AG08395 (cell line): ENCODE measurements at regions not wholly inside any gene's neighbourhood (a gene's known extent, or its start where the extent isn't known, plus 50 kb on each side); places are given as distances from the start of the nearest gene placed in this dataset.

ENCODE experiments used
- DNase-seq: peaks from one replicate; pipeline ENCODE4 v3.0.0; 2012; ENCODE audit warnings: mixed read lengths, low spot score

DNA sequence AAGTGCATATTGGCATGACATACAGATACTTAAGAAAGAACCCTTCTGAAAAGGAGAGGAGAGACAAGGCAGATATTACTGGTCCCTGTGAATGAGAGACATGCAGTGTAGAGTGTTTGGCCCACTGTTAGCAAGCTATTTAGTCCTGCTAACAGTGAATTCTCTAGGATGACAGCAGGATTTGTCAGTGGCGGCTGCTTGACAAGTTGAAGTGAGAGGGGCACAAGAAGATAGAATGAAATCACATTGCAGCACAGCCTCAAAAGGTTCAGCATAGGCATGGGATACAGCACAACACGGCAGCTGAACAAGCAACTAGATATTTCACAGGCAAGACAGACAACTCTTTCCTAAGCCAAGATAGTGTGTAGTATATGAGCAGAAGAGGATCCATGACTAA is 407.9 kb downstream of the PLA2G4A start:
- no peak for DNase-seq

DNA sequence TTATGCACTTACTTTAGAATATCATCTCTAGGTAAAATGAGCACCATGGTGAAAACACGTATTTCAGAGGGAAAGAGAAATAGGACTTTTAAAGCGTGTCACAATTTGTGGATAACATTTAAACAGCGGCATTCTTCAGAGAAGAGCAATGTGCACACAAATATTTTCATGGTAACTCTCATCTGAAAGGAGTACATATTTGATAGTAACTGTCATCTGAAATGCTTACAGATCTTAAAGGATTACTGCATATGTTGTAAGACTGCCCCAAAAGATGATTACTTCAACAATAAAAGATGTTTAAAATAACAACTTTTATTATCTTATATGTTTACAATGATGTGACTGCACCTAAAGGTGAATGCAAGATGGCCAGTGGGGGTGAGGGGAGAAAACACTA is 408.8 kb downstream of the PLA2G4A start:
- DNase-seq: no peak

DNA sequence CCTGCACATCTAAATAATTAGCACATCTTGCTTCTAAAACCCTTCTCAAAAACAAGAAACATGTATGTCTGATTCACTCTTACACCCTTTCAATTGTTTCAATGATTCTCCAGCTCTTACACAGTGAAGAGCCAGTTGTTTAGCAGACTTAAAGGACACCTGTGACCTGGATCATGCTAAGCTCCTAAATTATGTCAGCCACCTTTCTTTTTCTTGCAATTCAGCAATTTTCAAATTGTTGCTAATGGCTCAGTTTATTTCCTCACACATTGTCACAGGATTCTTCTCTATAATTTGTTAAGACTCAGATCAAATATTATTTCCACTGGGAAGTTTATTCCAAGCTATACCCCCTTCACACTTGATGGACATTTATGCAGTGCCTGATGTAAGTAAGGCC is 413.2 kb downstream of the PLA2G4A start:
- no peak for DNase-seq

DNA sequence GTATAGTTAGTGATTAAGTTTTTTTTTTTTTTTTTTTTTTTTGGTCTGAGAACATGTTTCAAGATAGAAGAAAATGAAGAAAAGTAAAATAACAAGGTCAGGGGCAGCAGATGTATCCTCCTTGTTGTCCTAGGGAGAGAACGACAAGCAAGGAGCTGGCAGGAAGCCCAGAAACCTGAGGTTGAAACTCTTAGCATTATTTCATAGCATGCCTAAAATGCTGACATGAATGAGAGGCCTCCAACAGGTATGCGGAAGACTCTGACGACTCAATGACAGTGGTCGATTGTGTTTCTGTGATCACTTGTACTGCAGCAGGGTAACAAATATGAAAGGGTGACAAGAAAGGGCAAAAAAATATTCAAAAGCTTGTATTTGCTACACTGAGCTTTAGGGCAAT is 415.9 kb downstream of the PLA2G4A start:
- no peak for DNase-seq

DNA sequence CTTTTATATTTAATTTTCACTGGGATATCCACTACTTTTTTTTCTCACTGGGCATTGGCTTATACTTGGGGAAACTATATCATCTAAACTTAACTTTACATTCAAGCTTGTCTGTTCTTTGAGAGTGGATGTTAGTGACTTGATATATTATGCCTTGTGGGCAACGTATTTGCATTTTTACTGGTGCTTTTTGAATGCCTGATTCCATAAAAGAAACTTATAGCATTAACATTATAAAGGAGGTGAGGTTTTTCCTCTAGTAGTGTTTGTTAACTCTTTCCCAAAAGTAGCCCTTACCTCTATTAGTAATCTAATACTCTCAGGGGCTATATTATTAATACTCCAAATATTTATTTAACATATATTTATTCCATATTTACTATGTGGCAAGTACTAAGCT is 416.5 kb downstream of the PLA2G4A start:
- no peak for DNase-seq

DNA sequence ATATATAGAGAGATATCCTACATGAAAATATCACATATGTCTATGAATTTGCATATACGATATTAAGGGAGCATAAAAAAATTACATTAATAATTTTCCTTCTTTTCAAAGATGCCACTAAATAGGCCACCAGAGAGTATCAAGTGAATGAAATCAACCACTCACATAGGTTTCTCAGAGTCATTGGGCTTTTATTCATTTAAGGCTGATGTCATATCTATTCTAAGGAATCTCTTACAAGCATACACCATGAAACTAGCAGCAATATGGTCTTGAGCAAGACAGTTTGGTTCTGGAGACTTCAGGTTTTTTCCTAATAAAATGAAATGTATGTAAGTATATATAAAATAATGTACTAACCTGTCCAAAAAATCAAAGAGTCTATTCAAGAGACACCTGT is 420.4 kb downstream of the PLA2G4A start:
- no peak for DNase-seq

DNA sequence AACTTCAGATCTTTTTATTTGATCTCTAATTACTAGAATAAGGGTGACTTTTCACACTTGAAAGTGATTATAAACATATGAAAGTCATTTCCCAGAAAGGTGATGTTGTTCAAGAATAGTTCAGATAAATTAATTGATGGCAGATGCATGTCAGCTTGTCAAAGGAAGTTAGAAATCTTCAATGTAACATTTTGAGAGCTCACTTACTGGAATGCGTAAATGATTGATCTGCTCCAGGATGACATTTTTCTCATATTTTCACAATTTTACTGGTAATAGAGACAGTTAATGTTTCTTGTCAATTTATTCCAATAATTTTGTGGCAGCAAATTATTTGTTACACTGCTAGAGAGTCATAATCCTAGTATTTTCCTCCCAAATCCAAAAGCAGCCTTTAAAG is 424.2 kb downstream of the PLA2G4A start:
- DNase-seq: no peak

DNA sequence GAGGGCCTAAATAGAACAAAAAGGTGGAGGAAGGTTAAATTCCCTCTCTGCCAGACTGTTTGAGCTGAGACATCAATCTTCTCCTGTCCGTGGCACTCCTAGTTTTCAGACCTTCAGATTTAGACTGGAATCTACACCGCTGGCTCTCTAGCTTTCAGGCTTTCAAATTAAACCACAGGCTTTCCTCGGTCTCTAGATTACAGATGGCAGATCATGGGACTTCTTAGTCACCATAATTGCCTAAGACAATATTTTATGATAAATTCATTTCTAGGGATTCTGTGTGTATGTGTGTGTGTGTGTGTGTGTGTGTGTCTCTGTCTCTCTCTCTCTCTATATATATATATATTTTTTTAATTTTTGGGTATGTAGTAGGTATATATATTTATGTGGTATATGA is 428.7 kb downstream of the PLA2G4A start:
- DNase-seq: no peak

DNA sequence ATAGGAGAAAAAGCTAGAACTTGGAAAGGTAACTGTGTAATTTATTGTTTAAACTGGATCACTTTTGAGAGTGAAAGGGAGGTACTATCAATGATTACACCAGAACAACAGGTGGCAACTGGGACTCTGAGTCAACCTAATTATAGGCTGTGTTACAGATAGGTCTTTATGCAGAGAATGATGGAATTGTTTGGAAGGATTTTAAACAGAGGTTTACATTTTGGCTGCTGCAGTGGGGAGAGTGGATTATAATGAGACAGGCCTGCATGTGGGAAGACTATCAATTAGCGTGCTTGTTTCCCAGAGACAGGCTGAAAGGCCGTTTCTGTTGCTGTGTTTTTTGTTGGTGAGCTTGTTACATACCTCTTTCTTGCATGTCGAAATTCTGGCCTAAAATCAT is 432.9 kb downstream of the PLA2G4A start:
- no peak for DNase-seq

DNA sequence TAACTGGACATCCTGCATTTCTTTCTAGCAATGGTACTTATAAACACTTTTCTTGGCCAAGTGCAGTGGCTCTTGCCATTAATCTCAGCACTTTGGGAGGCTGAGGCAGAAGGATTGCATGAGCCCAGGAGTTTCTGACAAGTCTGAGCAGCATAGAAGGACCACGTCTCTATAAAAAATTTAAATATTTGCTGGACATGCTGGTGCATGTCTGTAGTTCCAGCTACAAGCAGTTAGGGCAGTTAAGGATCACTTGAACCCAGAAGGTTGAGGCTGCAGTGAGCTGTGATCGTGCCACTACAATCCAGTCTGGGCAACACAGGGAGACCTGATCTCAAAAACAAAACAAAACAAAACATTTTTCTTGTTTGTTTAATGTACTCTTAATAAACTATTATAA is 434.0 kb downstream of the PLA2G4A start:
- no peak for DNase-seq

DNA sequence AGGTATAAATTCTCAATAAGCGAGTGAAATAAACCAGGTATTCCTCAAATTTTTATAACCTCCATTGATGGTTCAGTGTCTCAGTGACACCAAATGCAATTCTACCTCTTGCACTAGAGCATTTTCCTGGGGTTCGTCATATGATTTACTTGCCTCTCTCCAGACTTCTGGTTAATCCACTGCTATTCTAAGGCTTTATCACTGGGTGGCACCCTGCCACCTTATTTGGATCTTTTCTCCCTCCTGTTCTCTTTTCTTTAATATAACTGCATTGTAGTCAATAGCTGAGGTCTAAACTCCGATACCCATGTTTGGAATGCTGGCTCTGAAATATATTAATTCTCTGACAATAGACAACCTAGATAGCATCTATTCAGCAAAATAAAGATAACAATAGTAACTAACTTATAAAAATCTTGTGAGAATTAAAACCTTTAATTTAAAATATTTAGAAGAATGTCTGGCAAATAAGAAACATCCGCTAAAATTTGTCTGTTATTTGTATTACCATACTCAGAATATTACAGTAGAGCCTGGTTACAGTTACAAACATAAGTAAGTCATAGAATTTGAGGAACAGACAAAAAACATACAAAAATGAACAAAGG is 436.4 kb downstream of the PLA2G4A start:
- DNase-seq: peak; percentile 38

DNA sequence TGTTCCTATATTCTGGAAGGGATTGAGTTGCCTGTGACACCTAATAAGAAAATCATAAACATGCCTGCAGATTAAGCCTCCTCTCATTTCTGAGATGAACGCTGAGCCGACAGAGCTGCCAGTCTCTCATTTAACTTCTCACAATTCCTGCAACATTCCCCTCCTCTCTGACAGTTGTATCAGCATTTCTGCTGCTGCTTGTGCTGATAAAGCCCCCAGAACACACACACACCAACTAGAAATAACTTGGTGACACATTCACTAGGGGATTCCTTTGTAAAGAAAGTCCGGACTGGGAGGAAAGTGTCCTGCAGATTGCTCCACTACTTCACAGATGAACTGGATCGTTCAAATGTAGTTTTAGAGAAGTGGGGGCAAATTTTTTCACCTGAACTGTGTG is 437.3 kb downstream of the PLA2G4A start:
- no peak for DNase-seq

DNA sequence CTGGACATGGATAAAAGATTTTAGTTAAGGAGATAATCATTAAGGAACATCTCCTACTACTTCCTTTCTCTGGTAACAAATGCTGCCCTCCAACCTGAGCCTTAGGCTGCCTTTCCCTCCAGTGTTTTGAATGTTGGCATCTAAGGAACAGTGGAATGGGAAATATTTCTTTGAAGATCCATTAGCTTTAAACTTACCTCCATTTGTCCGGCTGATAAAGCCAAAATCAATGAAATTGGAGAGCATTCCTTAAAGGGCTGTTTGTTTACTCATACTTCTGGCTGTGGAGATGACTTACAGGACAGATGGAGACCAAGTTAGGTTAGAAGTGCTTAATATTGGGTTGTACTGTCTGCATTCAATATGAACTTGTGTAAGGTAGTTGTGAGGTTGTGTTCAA is 439.1 kb downstream of the PLA2G4A start:
- no peak for DNase-seq

DNA sequence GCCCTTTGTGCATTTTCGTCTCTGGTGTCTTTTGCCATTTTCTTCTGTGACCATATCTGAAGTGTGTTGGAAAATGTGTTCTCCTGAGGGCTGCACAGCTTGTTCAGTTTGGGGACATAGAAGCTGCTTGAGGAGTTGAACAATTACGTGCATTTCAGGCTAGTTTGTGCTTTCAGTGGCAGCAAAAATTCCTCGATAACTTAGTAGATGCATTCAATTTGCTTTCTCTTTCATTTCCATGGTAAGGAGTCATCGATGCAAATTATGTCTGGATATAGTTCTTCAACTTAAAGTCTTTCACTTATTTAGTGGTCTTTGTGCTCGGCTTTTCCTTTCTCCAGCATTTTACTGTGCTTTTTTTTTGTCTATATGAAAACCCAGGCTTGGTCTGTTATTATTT is 441.5 kb downstream of the PLA2G4A start:
- no peak for DNase-seq

DNA sequence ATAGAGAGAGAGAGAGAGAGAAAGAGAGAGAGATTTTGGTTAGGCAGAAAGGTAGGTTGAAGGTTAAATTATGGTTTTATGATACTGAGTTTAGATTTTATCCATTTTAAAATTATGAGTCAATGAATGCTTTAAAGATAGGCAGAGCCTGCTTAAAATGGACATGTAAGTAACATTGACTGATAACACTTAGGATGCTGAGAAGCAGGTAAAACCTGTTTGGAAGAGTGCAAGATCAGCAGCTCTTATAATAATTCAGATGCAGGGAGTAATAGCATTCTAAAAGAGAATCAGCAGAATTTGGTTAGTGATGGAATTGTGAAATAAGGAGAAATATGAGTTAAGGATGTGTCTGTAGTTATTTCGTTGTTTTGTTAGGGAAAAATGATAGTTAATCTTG is 446.6 kb downstream of the PLA2G4A start:
- no peak for DNase-seq

DNA sequence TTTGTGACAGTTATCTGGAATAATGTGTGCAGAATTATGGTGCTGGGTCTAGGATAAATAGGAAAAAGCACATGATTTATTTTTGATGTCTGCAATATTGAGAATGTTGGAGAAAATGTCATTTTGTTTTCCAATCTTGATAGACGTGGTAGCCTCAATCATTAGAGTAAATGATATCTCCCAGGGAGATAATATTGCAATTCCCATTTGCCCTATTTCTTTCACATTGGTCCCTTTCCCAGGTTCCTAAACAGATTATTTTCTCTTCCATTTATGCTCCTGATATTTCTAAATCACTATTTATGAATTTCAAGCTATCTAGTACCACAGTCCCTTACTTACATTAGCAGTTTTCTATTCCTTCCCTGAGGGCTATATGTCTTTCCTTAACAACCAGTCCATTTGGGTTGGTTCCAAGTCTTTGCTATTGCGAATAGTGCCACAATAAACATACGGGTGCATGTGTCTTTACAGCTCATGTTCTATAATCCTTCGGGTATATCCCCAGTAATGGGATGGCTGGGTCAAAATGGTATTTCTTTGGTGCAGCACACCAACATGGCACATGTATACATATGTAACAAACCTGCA is 447.3 kb downstream of the PLA2G4A start:
- DNase-seq: no peak

DNA sequence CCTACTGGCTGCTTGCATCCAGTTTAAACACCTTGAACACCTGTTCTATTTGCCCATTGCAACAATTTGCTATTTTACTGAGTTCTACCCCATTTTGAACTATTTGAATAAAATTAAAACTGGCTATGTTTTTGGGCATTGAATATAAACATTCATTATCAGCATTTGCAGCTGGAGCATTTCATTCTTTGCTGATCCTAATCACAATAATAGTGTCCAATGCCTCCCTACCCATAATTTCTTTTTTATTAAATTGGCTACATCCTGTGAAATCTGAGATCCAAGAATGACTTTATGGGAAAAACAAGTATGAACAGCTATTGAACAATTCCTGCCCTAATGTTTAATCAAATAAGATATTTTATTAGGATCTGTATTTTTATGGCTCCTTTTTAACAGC is 447.9 kb downstream of the PLA2G4A start:
- DNase-seq: no peak

DNA sequence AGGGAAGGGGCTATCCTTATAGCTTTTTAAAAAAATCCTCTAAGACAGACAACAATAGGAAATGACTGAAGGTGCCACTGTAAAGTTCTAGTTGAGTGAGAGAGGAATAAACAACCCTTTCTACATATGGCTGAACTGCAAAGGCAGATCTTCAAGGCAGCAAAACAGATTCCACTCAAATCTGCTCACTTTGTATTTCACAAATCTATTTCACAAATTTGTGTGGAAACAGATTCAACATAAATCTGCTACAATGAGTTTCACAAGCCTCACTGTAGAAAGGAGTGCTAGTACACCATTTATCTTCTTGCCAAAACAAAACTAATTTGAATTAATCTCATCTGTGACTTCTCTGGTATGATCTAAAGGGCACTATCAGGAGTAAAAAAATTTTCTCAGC is 451.3 kb downstream of the PLA2G4A start:
- DNase-seq: no peak

DNA sequence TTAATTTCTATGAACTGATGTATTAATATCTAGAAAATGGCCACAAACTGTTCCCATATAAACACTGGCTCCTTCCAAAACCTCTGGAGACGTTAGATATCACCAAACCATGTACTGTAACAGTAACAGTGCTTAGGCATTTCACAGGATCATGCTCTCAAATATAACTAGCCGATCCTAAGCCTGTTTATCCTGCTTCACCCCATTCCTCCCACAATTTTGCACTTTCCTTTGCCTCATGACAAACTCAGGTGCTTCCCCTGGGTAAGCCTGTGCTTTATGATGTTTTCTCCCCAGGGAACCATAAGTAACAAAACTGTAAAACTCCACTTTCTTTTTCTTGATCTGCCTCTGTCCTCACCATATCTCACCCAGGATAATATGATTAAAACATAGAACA is 452.3 kb downstream of the PLA2G4A start:
- no peak for DNase-seq

DNA sequence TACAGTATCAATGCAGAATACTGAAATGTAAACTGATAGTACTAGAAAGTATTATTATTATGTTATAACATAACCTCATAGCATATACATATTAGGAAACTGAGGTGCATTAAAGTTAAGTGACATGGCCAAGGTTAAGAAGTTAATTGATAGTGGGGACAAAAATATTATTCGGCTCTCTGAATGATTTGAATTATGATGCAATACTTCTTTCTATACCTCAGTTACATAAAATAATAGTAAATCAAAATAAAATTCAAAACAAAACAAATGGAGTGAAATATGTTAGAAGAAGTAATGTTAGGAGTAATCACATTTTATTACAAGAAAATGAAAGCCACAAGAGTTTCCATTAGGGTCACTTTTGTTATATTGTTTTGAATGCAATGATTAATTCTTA is 455.2 kb downstream of the PLA2G4A start:
- DNase-seq: no peak

DNA sequence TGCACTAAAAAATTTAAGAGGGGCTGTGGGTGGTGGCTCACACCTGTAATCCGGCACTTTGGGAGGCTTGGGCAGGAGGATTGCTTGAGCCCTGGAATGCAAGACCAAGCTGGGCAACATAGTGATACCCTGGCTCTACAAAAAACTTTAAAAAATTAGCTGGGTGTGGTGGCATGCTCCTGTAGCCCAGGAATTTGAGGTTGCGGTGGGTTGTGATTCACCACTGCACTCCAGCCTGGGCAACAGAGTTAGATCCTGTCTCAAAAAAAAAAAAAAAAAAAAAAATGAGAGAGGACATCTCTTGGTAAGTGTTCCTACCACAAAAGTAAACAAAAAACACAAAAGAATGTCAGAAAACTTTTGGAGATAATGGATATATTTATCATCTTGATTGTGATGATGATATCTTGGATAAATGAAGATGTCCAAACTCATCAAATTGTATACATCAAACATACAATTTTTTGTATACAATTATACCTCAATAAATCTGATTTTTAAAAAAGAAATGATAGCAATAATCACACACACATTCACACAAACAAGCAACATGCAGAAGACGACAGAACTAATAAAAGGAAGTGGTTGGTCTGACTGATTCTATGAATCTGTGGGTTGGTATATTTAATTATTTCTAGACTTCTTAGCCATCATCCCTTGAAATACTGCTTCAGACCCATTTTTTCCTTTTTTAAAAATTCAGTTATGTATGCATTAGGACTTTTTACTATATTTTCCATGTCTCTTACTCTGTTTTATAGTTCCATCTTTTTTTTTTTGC is 465.9 kb downstream of the PLA2G4A start:
- no peak for DNase-seq

DNA sequence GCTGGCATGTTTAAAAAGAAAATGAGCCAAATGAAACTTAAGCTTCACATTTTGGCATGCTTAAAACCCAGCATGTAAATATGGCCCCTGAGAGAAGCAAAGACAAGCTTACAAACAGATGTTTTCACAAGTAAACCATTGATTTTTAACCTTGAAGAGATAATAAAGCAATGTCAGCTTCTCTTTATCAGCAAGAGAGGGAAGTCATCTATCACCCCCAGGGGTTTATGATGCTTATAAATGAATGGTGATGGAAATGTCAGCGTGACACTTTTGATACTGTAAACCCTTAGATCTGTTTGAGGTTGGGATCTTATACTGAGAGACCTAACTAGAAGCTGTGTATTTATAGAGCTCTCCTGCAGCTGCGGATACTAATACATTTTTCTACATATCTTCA is 471.3 kb downstream of the PLA2G4A start:
- DNase-seq: no peak

DNA sequence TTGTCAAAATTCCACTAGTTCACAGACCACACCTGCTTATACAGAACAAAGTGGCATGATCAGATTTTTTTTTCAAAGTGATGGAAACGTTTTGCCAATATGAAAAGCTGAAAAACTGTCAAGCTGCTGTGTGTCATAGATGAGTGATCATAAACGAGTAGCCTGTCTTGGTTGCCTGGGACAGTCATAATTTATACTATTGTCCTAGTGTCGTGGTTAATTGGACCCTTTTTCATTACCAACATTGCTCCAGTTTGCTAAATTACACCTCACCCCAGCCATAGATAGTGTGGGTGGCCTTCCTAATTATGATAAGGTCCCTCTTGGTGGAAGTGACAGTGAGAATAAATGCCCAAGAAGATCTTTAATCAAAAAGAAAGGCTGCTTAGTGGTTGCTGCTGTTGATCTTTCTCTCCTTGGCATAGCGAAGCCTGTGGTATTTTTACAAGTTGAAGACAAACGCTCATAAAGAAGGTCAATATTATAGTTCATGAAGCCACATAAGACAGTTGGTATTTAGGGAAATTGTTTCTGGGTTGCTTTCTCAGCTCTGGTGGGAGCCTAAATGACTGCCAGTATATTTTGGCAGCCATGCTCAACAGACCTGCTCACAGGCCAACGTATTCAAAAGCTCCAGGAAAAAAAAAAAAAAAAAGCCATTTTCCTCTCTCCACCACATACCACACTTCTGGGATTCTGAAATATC is 478.1 kb downstream of the PLA2G4A start:
- DNase-seq: no peak
